ENCODE measurements at regions not wholly inside any gene's neighbourhood (a gene's known extent, or its start where the extent isn't known, plus 50 kb on each side); places are given as distances from the start of the nearest gene placed in this dataset.

- Histone ChIP-seq H3K9ac (ENCODE audit: control insufficient read depth, insufficient read depth, low read length) (no peak overlapping the region), H3K4me2 (ENCODE audit: control insufficient read depth, insufficient read depth) (no peak overlapping the region), H3K4me1 (ENCODE audit: control insufficient read depth, insufficient read depth, low read length) (no peaks in the 10 kb centered on the region), H4K20me1 (ENCODE audit: control insufficient read depth, insufficient read depth) (no peaks in the 10 kb centered on the region), H3K27me3 (replicated peaks in 1 of 2; ENCODE audit: control insufficient read depth in 2 of 2, insufficient read depth in 2 of 2, low read length in 1 of 2) (no peaks in the 10 kb centered on the region), H3K9me3 (replicated peaks; ENCODE audit: control insufficient read depth, insufficient read depth, low read length) (no peaks in the 10 kb centered on the region), H3K36me3 (ENCODE audit: control insufficient read depth in 2 of 2, insufficient read depth in 2 of 2, low read length in 1 of 2) (no peaks in the 10 kb centered on the region), H3K4me3 (no peak overlapping the region), H3K79me2 (ENCODE audit: control insufficient read depth, insufficient read depth, low read length) (no peaks in the 10 kb centered on the region; the same call in 1 of the 2 replicates), H2AFZ (ENCODE audit: control insufficient read depth, low read depth, low read length) (no peak overlapping the region), H3K27ac (ENCODE audit: control insufficient read depth, insufficient read depth) (no peak overlapping the region)
- FAIRE-seq (no peak), ATAC-seq (no peak), DNase-seq (ENCODE audit: low read depth, low spot score) (no peak)
- POLR2A ChIA-PET: no interaction called here
- CTCF ChIA-PET: no interaction called here
- BruUV-seq (replicated peaks): no TSS peak
- TF ChIP-seq SUZ12 (IDR thresholded peaks at IDR 0.05; ENCODE audit: unreplicated experiment): no peak
- 72% methylated on average over 2 of the region's 2 CpGs for WGBS (ENCODE audit: insufficient coverage, insufficient replicate concordance, low lambda C conversion rate, missing lambda C conversion rate)
- in situ Hi-C loops (cut with MboI) (no loop called here), intact Hi-C loops (cut with micrococcal nuclease; ENCODE audit: unreplicated experiment) (no loop called here)
- SMC1A ChIA-PET (ENCODE audit: uncharacterized antibody, unreplicated experiment): no interaction called here
- RAD21 ChIA-PET (ENCODE audit: unreplicated experiment): no interaction called here
These were observed 125.4 kb downstream of the ZFAND4 start for GRCh38 chr10:45547207-45547606.

- ATAC-seq: no peak
- Histone ChIP-seq H2AFZ (ENCODE audit: control insufficient read depth, low read depth, low read length) (no peak overlapping the region), H3K27ac (ENCODE audit: control insufficient read depth, insufficient read depth) (no peak overlapping the region), H3K4me1 (ENCODE audit: control insufficient read depth, insufficient read depth, low read length) (no peaks in the 10 kb centered on the region), H3K9ac (ENCODE audit: control insufficient read depth, insufficient read depth, low read length) (no peak overlapping the region), H3K79me2 (ENCODE audit: control insufficient read depth, insufficient read depth, low read length) (no peaks in the 10 kb centered on the region), H3K9me3 (replicated peaks; ENCODE audit: control insufficient read depth, insufficient read depth, low read length) (no peaks in the 10 kb centered on the region), H4K20me1 (ENCODE audit: control insufficient read depth, insufficient read depth) (no peaks in the 10 kb centered on the region), H3K36me3 (ENCODE audit: control insufficient read depth in 2 of 2, insufficient read depth in 2 of 2, low read length in 1 of 2) (no peaks in the 10 kb centered on the region), H3K27me3 (replicated peaks in 1 of 2; ENCODE audit: control insufficient read depth in 2 of 2, insufficient read depth in 2 of 2, low read length in 1 of 2) (no peaks in the 10 kb centered on the region), H3K4me2 (ENCODE audit: control insufficient read depth, insufficient read depth) (no peak overlapping the region), H3K4me3 (no peak overlapping the region)
- no peak for DNase-seq (ENCODE audit: low read depth, low spot score)
- RAD21 ChIA-PET (ENCODE audit: unreplicated experiment): interaction anchor here (1.3 to 1.5 kb wide), 2 partner anchors 80 to 83 kb away, joined by 3 read pairs; no protein-coding TSS in a partner anchor
- in situ Hi-C loops (cut with MboI) (no loop called here), intact Hi-C loops (cut with micrococcal nuclease; ENCODE audit: unreplicated experiment) (no loop called here)
- FAIRE-seq: no peak
- BruUV-seq (replicated peaks): no TSS peak
- POLR2A ChIA-PET: no interaction called here
- CTCF ChIA-PET: no interaction called here
- SMC1A ChIA-PET (ENCODE audit: uncharacterized antibody, unreplicated experiment): no interaction called here
- WGBS (ENCODE audit: insufficient coverage, insufficient replicate concordance, low lambda C conversion rate, missing lambda C conversion rate): 95% methylated on average over 1 of the region's 1 CpG
- TF ChIP-seq FOS (IDR thresholded peaks at IDR 0.05; ENCODE audit: borderline replicate concordance, extremely low read depth, insufficient read length): no peak
- TF ChIP-seq REST (IDR thresholded peaks at IDR 0.05; ENCODE audit: low read depth, low read length): no peak
- TF ChIP-seq EP300 (IDR thresholded peaks at IDR 0.05; ENCODE audit: borderline replicate concordance in 1 of 2, control insufficient read depth in 1 of 2, low read depth in 2 of 2, low read length in 2 of 2): no peak
- TF ChIP-seq SREBF2 (IDR thresholded peaks at IDR 0.05; ENCODE audit: low read length): no peak
- TF ChIP-seq SMARCA5 (IDR thresholded peaks at IDR 0.05): no peak
- no peak for TF ChIP-seq STAT3 (IDR thresholded peaks at IDR 0.05; ENCODE audit: low read depth, low read length)
- no peak for TF ChIP-seq USF2 (IDR thresholded peaks at IDR 0.05; ENCODE audit: borderline replicate concordance, low read depth, low read length)
- TF ChIP-seq E2F4 (IDR thresholded peaks at IDR 0.05; ENCODE audit: low read depth, low read length): no peak
- TF ChIP-seq NR2C2 (IDR thresholded peaks at IDR 0.05; ENCODE audit: borderline replicate concordance, control insufficient read depth, insufficient read length, low read depth): no peak
- TF ChIP-seq HCFC1 (IDR thresholded peaks at IDR 0.05; ENCODE audit: low read length): no peak
- TF ChIP-seq EZH2 (IDR thresholded peaks at IDR 0.05; ENCODE audit: borderline replicate concordance, control insufficient read depth, low read depth, low read length): no peak
- TF ChIP-seq RFX5 (IDR thresholded peaks at IDR 0.05; ENCODE audit: low read depth, low read length): no peak
- TF ChIP-seq SMAD5 (IDR thresholded peaks at IDR 0.05; ENCODE audit: low read depth): no peak
These were observed 127.4 kb downstream of the ZFAND4 start for GRCh38 chr10:45545150-45545549.

Measured in GM12878 (cell line).